H9 (cell line): ENCODE measurements at regions not wholly inside any gene's neighbourhood (a gene's known extent, or its start where the extent isn't known, plus 50 kb on each side); places are given as distances from the start of the nearest gene placed in this dataset.

Source experiments
- DNase-seq: peaks from one replicate; pipeline ENCODE4 v3.0.0-alpha.2; 2017
- H2AFZ ChIP-seq: one replicate; pipeline ENCODE4 v1.6.1; 2013; ENCODE audit warnings: mild to moderate bottlenecking, low read length, control low read depth, moderate library complexity
- H2AK5ac ChIP-seq: 2 replicates; pipeline ENCODE4 v1.6.1; 2013; ENCODE audit warnings: low read length, control low read depth, mixed read lengths; ENCODE audit not compliant: insufficient read length
- H2BK120ac ChIP-seq: one replicate; pipeline ENCODE4 v1.6.1; 2013; ENCODE audit warnings: low read depth, mild to moderate bottlenecking, low read length, control low read depth, inconsistent platforms; ENCODE audit not compliant: poor library complexity, severe bottlenecking
- H2BK12ac ChIP-seq: 2 replicates; pipeline ENCODE4 v1.6.1; 2013; ENCODE audit warnings: low read length, control low read depth, mixed read lengths, low read depth; ENCODE audit not compliant: insufficient read length
- H2BK15ac ChIP-seq: 2 replicates; pipeline ENCODE4 v1.6.1; 2013; ENCODE audit warnings: low read depth, low read length, control low read depth
- H2BK20ac ChIP-seq: one replicate; pipeline ENCODE4 v1.6.1; 2013; ENCODE audit warnings: low read depth, mild to moderate bottlenecking, low read length, control low read depth, inconsistent platforms; ENCODE audit not compliant: poor library complexity, severe bottlenecking
- H2BK5ac ChIP-seq: 2 replicates; pipeline ENCODE4 v1.6.1; 2013; ENCODE audit warnings: low read length, control low read depth, mixed read lengths; ENCODE audit not compliant: insufficient read length
- H3K14ac ChIP-seq: 2 replicates; pipeline ENCODE4 v1.6.1; 2013; ENCODE audit warnings: low read length, control low read depth; ENCODE audit not compliant: insufficient read depth
- H3K18ac ChIP-seq: 2 replicates; pipeline ENCODE4 v1.6.1; 2013; ENCODE audit warnings: low read depth, mild to moderate bottlenecking, mixed read lengths, low read length, control low read depth; ENCODE audit not compliant: insufficient read length
- H3K23ac ChIP-seq: 2 replicates; pipeline ENCODE4 v1.6.1; 2013; ENCODE audit warnings: low read length, control low read depth, mixed read lengths, low read depth; ENCODE audit not compliant: insufficient read length
- H3K23me2 ChIP-seq: 2 replicates; pipeline ENCODE4 v1.6.1; 2013; ENCODE audit warnings: low read depth, mild to moderate bottlenecking, mixed read lengths, low read length, control low read depth; ENCODE audit not compliant: insufficient read length, poor library complexity, severe bottlenecking
- H3K27ac ChIP-seq: 2 replicates; pipeline ENCODE4 v1.5.1; 2013; ENCODE audit warnings: low read length, control low read depth, mixed read lengths, low read depth; ENCODE audit not compliant: insufficient read length
- H3K27me3 ChIP-seq: 2 replicates; pipeline ENCODE4 v1.6.1; 2013; ENCODE audit warnings: low read length, control low read depth, inconsistent platforms; ENCODE audit not compliant: insufficient read depth
- H3K4ac ChIP-seq: 2 replicates; pipeline ENCODE4 v1.6.1; 2013; ENCODE audit warnings: low read depth, mild to moderate bottlenecking, control low read depth, inconsistent platforms, low read length, moderate library complexity
- H3K4me1 ChIP-seq: 2 replicates; pipeline ENCODE4 v1.6.1; 2013; ENCODE audit warnings: low read length, control low read depth, inconsistent platforms; ENCODE audit not compliant: insufficient read depth
- H3K4me2 ChIP-seq: 2 replicates; pipeline ENCODE4 v1.6.1; 2013; ENCODE audit warnings: low read length, control low read depth, mixed read lengths; ENCODE audit not compliant: insufficient read length, insufficient read depth
- H3K56ac ChIP-seq: 2 replicates; pipeline ENCODE4 v1.6.1; 2013; ENCODE audit warnings: low read depth, mild to moderate bottlenecking, mixed read lengths, low read length, control low read depth; ENCODE audit not compliant: insufficient read length
- H3K79me1 ChIP-seq: 2 replicates; pipeline ENCODE4 v1.6.1; 2013; ENCODE audit warnings: low read depth, mild to moderate bottlenecking, moderate library complexity, low read length, control low read depth, inconsistent platforms; ENCODE audit not compliant: insufficient read depth, poor library complexity, severe bottlenecking
- H3K79me2 ChIP-seq: 2 replicates; pipeline ENCODE4 v1.6.1; 2013; ENCODE audit warnings: low read length, control low read depth, inconsistent platforms; ENCODE audit not compliant: insufficient read depth
- H3K9ac ChIP-seq: 2 replicates; pipeline ENCODE4 v1.6.1; 2013; ENCODE audit warnings: low read length, control low read depth, mixed read lengths; ENCODE audit not compliant: insufficient read length; ENCODE audit errors: extremely low read depth
- H3K9me3 ChIP-seq: one replicate; pipeline ENCODE4 v1.6.1; 2013; ENCODE audit warnings: low read depth, low read length, inconsistent platforms; ENCODE audit not compliant: control insufficient read depth
- H3T11ph ChIP-seq: one replicate; pipeline ENCODE4 v1.6.1; 2013; ENCODE audit warnings: mild to moderate bottlenecking, low read length, control low read depth, inconsistent platforms
- H4K20me1 ChIP-seq: one replicate; pipeline ENCODE4 v1.6.1; 2013; ENCODE audit not compliant: control insufficient read depth, insufficient read length, insufficient read depth
- H4K5ac ChIP-seq: 2 replicates; pipeline ENCODE4 v1.6.1; 2013; ENCODE audit warnings: low read depth, mild to moderate bottlenecking, mixed read lengths, low read length, control low read depth; ENCODE audit not compliant: insufficient read length
- H4K8ac ChIP-seq: replicated peaks from 2 replicates; pipeline ENCODE4 v1.6.1; 2013; ENCODE audit warnings: low read length, control low read depth, mixed read lengths, low read depth; ENCODE audit not compliant: insufficient read length
- H4K91ac ChIP-seq: 2 replicates; pipeline ENCODE4 v1.6.1; 2013; ENCODE audit warnings: low read depth, mild to moderate bottlenecking, moderate library complexity, mixed read lengths, low read length, control low read depth; ENCODE audit not compliant: insufficient read length
- H3K27ac Mint-ChIP-seq, 3 experiments: 2 replicates in 2 of 3; 3 replicates in 1 of 3; pipeline ENCODE4 v1.8.0; 2020 to 2021; ENCODE audit warnings: mixed read lengths in 3 of 3, mild to moderate bottlenecking in 1 of 3, moderate library complexity in 1 of 3
- H3K27me3 Mint-ChIP-seq: 2 replicates; pipeline ENCODE4 v1.8.0; 2021; ENCODE audit warnings: low read depth, mild to moderate bottlenecking, moderate library complexity, mixed read lengths
- H3K36me3 Mint-ChIP-seq, 3 experiments: 2 replicates in 2 of 3; 3 replicates in 1 of 3; pipeline ENCODE4 v1.8.0; 2020 to 2021; ENCODE audit warnings: low read depth in 3 of 3, mixed read lengths in 3 of 3; ENCODE audit not compliant: insufficient read depth in 1 of 3
- H3K4me1 Mint-ChIP-seq, 2 experiments: 2 replicates each; pipeline ENCODE4 v1.8.0; 2020; ENCODE audit warnings: mixed read lengths in 2 of 2
- H3K4me3 Mint-ChIP-seq, 2 experiments: 2 replicates in 1 of 2; 3 replicates in 1 of 2; pipeline ENCODE4 v1.8.0; 2020 to 2021; ENCODE audit warnings: mild to moderate bottlenecking in 2 of 2, mixed read lengths in 2 of 2, moderate library complexity in 1 of 2
- H3K9me3 Mint-ChIP-seq, 2 experiments: 2 replicates in 1 of 2; 3 replicates in 1 of 2; pipeline ENCODE4 v1.8.0; 2020; ENCODE audit warnings: mild to moderate bottlenecking in 2 of 2, mixed read lengths in 2 of 2, moderate library complexity in 1 of 2
- CTCF ChIP-seq: fragments of 200-600 bp; sonication (generic); conservative IDR thresholded peaks from 3 replicates; pipeline ENCODE4 v1.8.0; 2021; ENCODE audit warnings: antibody characterized with exemption, mild to moderate bottlenecking
- WGBS: extraction: QIAGEN DNeasy Blood & Tissue Kit; methylation state at CpG from one replicate; pipeline ENCODE4 v1.1.7; 2013; ENCODE audit warnings: missing lambda C conversion rate, low lambda C conversion rate, mixed read lengths; ENCODE audit not compliant: insufficient read length; ENCODE audit errors: extremely low coverage; 5-methylcytosine and 5-hydroxymethylcytosine counted together

GRCh38 chrX:123013141-123013540 lies 170.9 kb upstream of the GRIA3 start:
- TF ChIP-seq CTCF: no peak
- H3K18ac ChIP-seq: no peak overlapping the region
- no peak overlapping the region for H3K27ac Mint-ChIP-seq
- no peaks in the 10 kb centered on the region for H3K23me2 ChIP-seq
- no peaks in the 10 kb centered on the region for H3K27me3 Mint-ChIP-seq
- H3K9ac ChIP-seq: no peak overlapping the region
- no peak overlapping the region for H2BK12ac ChIP-seq
- H2BK15ac ChIP-seq: no peak overlapping the region
- H3K14ac ChIP-seq: no peak overlapping the region
- no peak overlapping the region for H3K4me3 Mint-ChIP-seq
- no peak overlapping the region for H3K56ac ChIP-seq
- H3K4me1 Mint-ChIP-seq: no peaks in the 10 kb centered on the region
- no peak overlapping the region for H3T11ph ChIP-seq
- no peaks in the 10 kb centered on the region for H3K79me2 ChIP-seq
- H3K27ac ChIP-seq: no peak overlapping the region
- no peak overlapping the region for H3K4me2 ChIP-seq
- no peak overlapping the region for H3K4ac ChIP-seq
- no peak for DNase-seq
- H3K9me3 ChIP-seq: peaks cover 30% of the 10 kb centered on the region
- no peak overlapping the region for H4K91ac ChIP-seq
- no peak overlapping the region for H4K8ac ChIP-seq
- H2AFZ ChIP-seq: no peak overlapping the region
- H2BK20ac ChIP-seq: no peak overlapping the region
- H2BK5ac ChIP-seq: no peak overlapping the region
- peaks cover 20 to 66% of the 10 kb centered on the region in 2 experiments for H3K9me3 Mint-ChIP-seq
- no peaks in the 10 kb centered on the region for H3K36me3 Mint-ChIP-seq
- H2AK5ac ChIP-seq: no peak overlapping the region
- no peak overlapping the region for H3K23ac ChIP-seq
- no CpG with 5 or more reads among the region's 1 CpG for WGBS
- H4K20me1 ChIP-seq: no peaks in the 10 kb centered on the region
- no peak overlapping the region for H2BK120ac ChIP-seq
- no peaks in the 10 kb centered on the region for H3K79me1 ChIP-seq
- no peaks in the 10 kb centered on the region for H3K27me3 ChIP-seq
- no peaks in the 10 kb centered on the region for H3K4me1 ChIP-seq
- H4K5ac ChIP-seq: no peak overlapping the region
